IMR-90 (cell line): ENCODE measurements at regions not wholly inside any gene's neighbourhood (a gene's known extent, or its start where the extent isn't known, plus 50 kb on each side); places are given as distances from the start of the nearest gene placed in this dataset.

Source experiments
- ATAC-seq: fragments of 200-7000 bp; cut with Tn5 transposase; 2 replicates; pipeline ENCODE4 v1.9.1; 2020; ENCODE audit warnings: low read depth, mild to moderate bottlenecking, moderate library complexity
- BruUV-seq: library from RNA; stranded (reverse); fragments of 400-500 nt; replicated peaks from 2 replicates; lab custom pipeline; 2021; lab: Mats Ljungman, UMichigan
- CTCF ChIA-PET: fragments of 300-600 bp; formaldehyde crosslinking; extraction: SDS; loops from one replicate; lab custom pipeline; 2021; ENCODE audit warnings: antibody characterized with exemption; lab: Yijun Ruan, JAX
- POLR2A ChIA-PET: fragments of 300-600 bp; sonication (Branson Sonifier 250); formaldehyde crosslinking; loops from one replicate; lab custom pipeline; 2022; ENCODE audit warnings: antibody characterized with exemption; ENCODE audit not compliant: unreplicated experiment; lab: Charles Lee
- DNase-seq: peaks from one replicate; pipeline ENCODE4 v3.0.0; 2013
- H2AFZ ChIP-seq: replicated peaks from 2 replicates; pipeline ENCODE3; 2013; ENCODE audit warnings: low read length, mild to moderate bottlenecking; ENCODE audit not compliant: poor library complexity
- H2AK5ac ChIP-seq: 2 replicates; pipeline ENCODE4 v1.6.1; 2013; ENCODE audit warnings: low read depth, low read length, inconsistent platforms
- H2AK9ac ChIP-seq: replicated peaks from 2 replicates; pipeline ENCODE3; 2013; ENCODE audit warnings: mild to moderate bottlenecking, low read depth, low read length, moderate library complexity; ENCODE audit not compliant: poor library complexity
- H2BK120ac ChIP-seq: 2 replicates; pipeline ENCODE4 v1.6.1; 2013; ENCODE audit warnings: low read depth, low read length, inconsistent platforms
- H2BK15ac ChIP-seq: 3 replicates; pipeline ENCODE4 v1.6.1; 2013; ENCODE audit warnings: low read depth, low read length, inconsistent platforms
- H2BK20ac ChIP-seq: 2 replicates; pipeline ENCODE4 v1.6.1; 2013; ENCODE audit warnings: low read depth, mild to moderate bottlenecking, inconsistent platforms, low read length, moderate library complexity
- H2BK5ac ChIP-seq: 2 replicates; pipeline ENCODE4 v1.6.1; 2013; ENCODE audit warnings: mild to moderate bottlenecking, low read depth, low read length, inconsistent platforms; ENCODE audit not compliant: poor library complexity, severe bottlenecking
- H3K14ac ChIP-seq: replicated peaks from 2 replicates; pipeline ENCODE4 v1.6.1; 2013; ENCODE audit warnings: low read depth, low read length, inconsistent platforms
- H3K18ac ChIP-seq: 2 replicates; pipeline ENCODE4 v1.6.1; 2013; ENCODE audit warnings: low read depth, low read length, control low read depth
- H3K23ac ChIP-seq: 2 replicates; pipeline ENCODE4 v1.6.1; 2013; ENCODE audit warnings: low read depth, low read length, inconsistent platforms
- H3K27ac ChIP-seq: 2 replicates; pipeline ENCODE4 v1.5.1; 2013; ENCODE audit warnings: mild to moderate bottlenecking, control low read depth, low read length; ENCODE audit not compliant: insufficient read depth
- H3K27me3 ChIP-seq: 2 replicates; pipeline ENCODE4 v1.6.1; 2013; ENCODE audit warnings: low read length; ENCODE audit not compliant: control insufficient read depth, insufficient read depth
- H3K36me3 ChIP-seq: 2 replicates; pipeline ENCODE4 v1.6.1; 2013; ENCODE audit warnings: low read length, mixed read lengths; ENCODE audit not compliant: control insufficient read depth, insufficient read depth
- H3K4ac ChIP-seq: 2 replicates; pipeline ENCODE4 v1.6.1; 2013; ENCODE audit warnings: low read depth, low read length, inconsistent platforms
- H3K4me1 ChIP-seq: 2 replicates; pipeline ENCODE4 v1.6.1; 2013; ENCODE audit warnings: low read length, mixed read lengths; ENCODE audit not compliant: control insufficient read depth, insufficient read depth
- H3K4me2 ChIP-seq: 2 replicates; pipeline ENCODE4 v1.6.1; 2013; ENCODE audit warnings: low read depth, mild to moderate bottlenecking, control low read depth, low read length, moderate library complexity
- H3K4me3 ChIP-seq: 2 replicates; pipeline ENCODE4 v1.5.1; 2013; ENCODE audit warnings: low read depth, mild to moderate bottlenecking, control low read depth, low read length, moderate library complexity; ENCODE audit not compliant: insufficient read depth
- H3K56ac ChIP-seq: 2 replicates; pipeline ENCODE4 v1.6.1; 2013; ENCODE audit warnings: low read length, inconsistent platforms; ENCODE audit not compliant: insufficient read depth; ENCODE audit errors: extremely low read depth
- H3K79me1 ChIP-seq, 2 experiments: 2 replicates each; pipeline ENCODE4 v1.6.1; 2013; ENCODE audit warnings: low read length in 2 of 2, inconsistent platforms in 1 of 2, low read depth in 1 of 2
- H3K9ac ChIP-seq: 2 replicates; pipeline ENCODE4 v1.6.1; 2013; ENCODE audit warnings: low read depth, low read length, control low read depth
- H3K9me1 ChIP-seq: 2 replicates; pipeline ENCODE4 v1.6.1; 2013; ENCODE audit warnings: low read length, inconsistent platforms; ENCODE audit not compliant: insufficient read depth
- H3K9me3 ChIP-seq: 2 replicates; pipeline ENCODE4 v1.6.1; 2013; ENCODE audit warnings: low read length; ENCODE audit not compliant: control insufficient read depth, insufficient read depth
- H4K20me1 ChIP-seq: 2 replicates; pipeline ENCODE4 v1.6.1; 2013; ENCODE audit warnings: low read length, inconsistent platforms; ENCODE audit not compliant: insufficient read depth
- H4K5ac ChIP-seq: 2 replicates; pipeline ENCODE4 v1.6.1; 2013; ENCODE audit warnings: mild to moderate bottlenecking, low read depth, low read length, control low read depth
- H4K8ac ChIP-seq, 2 experiments: 2 replicates each; pipeline ENCODE4 v1.6.1; 2013; ENCODE audit warnings: low read depth in 2 of 2, low read length in 2 of 2, control low read depth in 1 of 2, inconsistent platforms in 1 of 2
- H4K91ac ChIP-seq: 2 replicates; pipeline ENCODE4 v1.6.1; 2013; ENCODE audit warnings: low read depth, low read length, inconsistent platforms; ENCODE audit not compliant: insufficient read depth
- BHLHE40 ChIP-seq: fragments of 150-350 bp; IDR thresholded peaks from 2 replicates; pipeline ENCODE4 v1.6.1; 2016; ENCODE audit warnings: mild to moderate bottlenecking, low read depth, low read length
- CEBPB ChIP-seq: IDR thresholded peaks from 2 replicates; pipeline ENCODE4 v1.6.1; 2012; ENCODE audit warnings: low read depth, low read length, improper control_type of control experiment
- CHD1 ChIP-seq: IDR thresholded peaks from 2 replicates; pipeline ENCODE4 v1.6.1; 2012; ENCODE audit warnings: low read depth, low read length, improper control_type of control experiment
- FOS ChIP-seq: fragments of 150-350 bp; IDR thresholded peaks from 2 replicates; pipeline ENCODE4 v1.6.1; 2016; ENCODE audit warnings: low read depth, low read length
- MAFK ChIP-seq: IDR thresholded peaks from 2 replicates; pipeline ENCODE4 v1.6.1; 2012; ENCODE audit warnings: low read depth, low read length, improper control_type of control experiment
- MAZ ChIP-seq: IDR thresholded peaks from 2 replicates; pipeline ENCODE4 v1.6.1; 2012; ENCODE audit warnings: low read depth, mild to moderate bottlenecking, low read length, improper control_type of control experiment, moderate library complexity, borderline replicate concordance
- MXI1 ChIP-seq: IDR thresholded peaks from 2 replicates; pipeline ENCODE4 v1.6.1; 2012; ENCODE audit warnings: low read depth, mild to moderate bottlenecking, low read length, moderate library complexity, borderline replicate concordance
- NFE2L2 ChIP-seq: fragments of 150-350 bp; IDR thresholded peaks from 2 replicates; pipeline ENCODE4 v1.6.1; 2016; ENCODE audit warnings: low read depth, mild to moderate bottlenecking, low read length
- POLR2A ChIP-seq: IDR thresholded peaks from 2 replicates; pipeline ENCODE4 v1.6.1; 2012; ENCODE audit warnings: mild to moderate bottlenecking, low read depth, low read length
- RAD21 ChIP-seq: IDR thresholded peaks from 2 replicates; pipeline ENCODE4 v1.6.1; 2012; ENCODE audit warnings: low read length, improper control_type of control experiment
- RCOR1 ChIP-seq: IDR thresholded peaks from 2 replicates; pipeline ENCODE4 v1.6.1; 2012; ENCODE audit warnings: mild to moderate bottlenecking, low read length, improper control_type of control experiment; ENCODE audit not compliant: insufficient replicate concordance
- RFX5 ChIP-seq: IDR thresholded peaks from 2 replicates; pipeline ENCODE4 v1.8.0; 2012; ENCODE audit warnings: low read depth, mild to moderate bottlenecking, low read length, moderate library complexity
- SMC3 ChIP-seq: fragments of 150-350 bp; IDR thresholded peaks from 2 replicates; pipeline ENCODE4 v1.6.1; 2016; ENCODE audit warnings: low read depth, mild to moderate bottlenecking, antibody characterized with exemption, low read length, moderate library complexity
- WGBS, 2 experiments: methylation state at CpG; one replicate each; pipeline versions ENCODE4 v1.1.5 to v1.1.7; 2013; ENCODE audit warnings: missing lambda C conversion rate in 2 of 2; ENCODE audit not compliant: insufficient read length in 1 of 2; ENCODE audit errors: extremely low coverage in 2 of 2; 5-methylcytosine and 5-hydroxymethylcytosine counted together
- dilution Hi-C: fragments of 300-500 bp; cut with HindIII; formaldehyde crosslinking; loops from one replicate; pipeline ENCODE4 v1.14.3; 2018; ENCODE audit warnings: low sequenced_read_pairs; ENCODE audit not compliant: unreplicated experiment
- in situ Hi-C: fragments of 300-500 bp; cut with MboI; formaldehyde crosslinking; loops from 3 replicates; pipeline ENCODE4 v1.14.3; 2019; ENCODE audit warnings: low sequenced_read_pairs, inconsistent platforms, mixed read lengths
- intact Hi-C: fragments of 100-400 bp; cut with micrococcal nuclease; formaldehyde crosslinking; loops from 2 replicates; pipeline ENCODE4 v1.10.0; 2022
- TF ChIP-seq, protein P1 (sequence below): conservative IDR thresholded peaks from 2 replicates; pipeline ENCODE4 v1.5.1; 2012; ENCODE audit warnings: mild to moderate bottlenecking, low read depth, low read length, improper control_type of control experiment
- TF ChIP-seq, protein P2 (sequence below): fragments of 150-350 bp; IDR thresholded peaks from 2 replicates; pipeline ENCODE4 v1.6.1; 2017; ENCODE audit warnings: mild to moderate bottlenecking, antibody characterized with exemption, low read length, low read depth
- TF ChIP-seq, protein P3 (sequence below): fragments of 150-350 bp; IDR thresholded peaks from 2 replicates; pipeline ENCODE4 v1.6.1; 2016; ENCODE audit warnings: low read depth, mild to moderate bottlenecking, low read length, moderate library complexity, borderline replicate concordance

- BruUV-seq = no TSS peak
- Histone ChIP-seq H3K4ac (no peak overlapping the region), H4K8ac (no peak overlapping the region), H2AK5ac (no peak overlapping the region), H4K20me1 (no peaks in the 10 kb centered on the region), H4K91ac (no peak overlapping the region), H3K79me1 (no peaks in the 10 kb centered on the region), H3K27ac (no peak overlapping the region), H3K18ac (no peak overlapping the region), H3K9me1 (no peaks in the 10 kb centered on the region), H2BK20ac (no peak overlapping the region), H3K27me3 (no peaks in the 10 kb centered on the region; the same call in 1 of the 2 replicates), H3K9ac (no peak overlapping the region), H3K4me1 (no peaks in the 10 kb centered on the region), H2BK15ac (no peak overlapping the region), H3K14ac (no peak overlapping the region), H3K56ac (no peak overlapping the region), H3K36me3 (no peaks in the 10 kb centered on the region), H3K4me3 (no peak overlapping the region), H2AFZ (no peak overlapping the region), H4K5ac (no peak overlapping the region), H2AK9ac (no peak overlapping the region), H3K9me3 (no peaks in the 10 kb centered on the region), H3K23ac (no peak overlapping the region), H3K4me2 (no peak overlapping the region), H2BK5ac (no peak overlapping the region), H2BK120ac (no peak overlapping the region)
- ChIA-PET POLR2A (no interaction called here), CTCF (interaction anchor here (0.6 kb wide), 1 partner anchor 1128 kb away, joined by 4 read pairs; no protein-coding TSS in a partner anchor)
- WGBS, 2 experiments = 72% methylated on average over 6 of the region's 7 CpGs; no CpG with 5 or more reads in 1 of the 2 experiments
- dilution Hi-C loops (no loop called here), in situ Hi-C loops (no loop called here), intact Hi-C loops (no loop called here)
- DNase-seq = no peak
- TF ChIP-seq RFX5 (no peak), MAZ (no peak), SMC3 (no peak), RCOR1 (no peak), MXI1 (no peak), CEBPB (no peak), BHLHE40 (no peak), MAFK (no peak), FOS (no peak), RAD21 (no peak), NFE2L2 (no peak), POLR2A (no peak), CHD1 (no peak)
- TF ChIP-seq, protein P1, sequence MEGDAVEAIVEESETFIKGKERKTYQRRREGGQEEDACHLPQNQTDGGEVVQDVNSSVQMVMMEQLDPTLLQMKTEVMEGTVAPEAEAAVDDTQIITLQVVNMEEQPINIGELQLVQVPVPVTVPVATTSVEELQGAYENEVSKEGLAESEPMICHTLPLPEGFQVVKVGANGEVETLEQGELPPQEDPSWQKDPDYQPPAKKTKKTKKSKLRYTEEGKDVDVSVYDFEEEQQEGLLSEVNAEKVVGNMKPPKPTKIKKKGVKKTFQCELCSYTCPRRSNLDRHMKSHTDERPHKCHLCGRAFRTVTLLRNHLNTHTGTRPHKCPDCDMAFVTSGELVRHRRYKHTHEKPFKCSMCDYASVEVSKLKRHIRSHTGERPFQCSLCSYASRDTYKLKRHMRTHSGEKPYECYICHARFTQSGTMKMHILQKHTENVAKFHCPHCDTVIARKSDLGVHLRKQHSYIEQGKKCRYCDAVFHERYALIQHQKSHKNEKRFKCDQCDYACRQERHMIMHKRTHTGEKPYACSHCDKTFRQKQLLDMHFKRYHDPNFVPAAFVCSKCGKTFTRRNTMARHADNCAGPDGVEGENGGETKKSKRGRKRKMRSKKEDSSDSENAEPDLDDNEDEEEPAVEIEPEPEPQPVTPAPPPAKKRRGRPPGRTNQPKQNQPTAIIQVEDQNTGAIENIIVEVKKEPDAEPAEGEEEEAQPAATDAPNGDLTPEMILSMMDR = no peak
- TF ChIP-seq, protein P2, sequence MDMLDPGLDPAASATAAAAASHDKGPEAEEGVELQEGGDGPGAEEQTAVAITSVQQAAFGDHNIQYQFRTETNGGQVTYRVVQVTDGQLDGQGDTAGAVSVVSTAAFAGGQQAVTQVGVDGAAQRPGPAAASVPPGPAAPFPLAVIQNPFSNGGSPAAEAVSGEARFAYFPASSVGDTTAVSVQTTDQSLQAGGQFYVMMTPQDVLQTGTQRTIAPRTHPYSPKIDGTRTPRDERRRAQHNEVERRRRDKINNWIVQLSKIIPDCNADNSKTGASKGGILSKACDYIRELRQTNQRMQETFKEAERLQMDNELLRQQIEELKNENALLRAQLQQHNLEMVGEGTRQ = no peak
- TF ChIP-seq, protein P3, sequence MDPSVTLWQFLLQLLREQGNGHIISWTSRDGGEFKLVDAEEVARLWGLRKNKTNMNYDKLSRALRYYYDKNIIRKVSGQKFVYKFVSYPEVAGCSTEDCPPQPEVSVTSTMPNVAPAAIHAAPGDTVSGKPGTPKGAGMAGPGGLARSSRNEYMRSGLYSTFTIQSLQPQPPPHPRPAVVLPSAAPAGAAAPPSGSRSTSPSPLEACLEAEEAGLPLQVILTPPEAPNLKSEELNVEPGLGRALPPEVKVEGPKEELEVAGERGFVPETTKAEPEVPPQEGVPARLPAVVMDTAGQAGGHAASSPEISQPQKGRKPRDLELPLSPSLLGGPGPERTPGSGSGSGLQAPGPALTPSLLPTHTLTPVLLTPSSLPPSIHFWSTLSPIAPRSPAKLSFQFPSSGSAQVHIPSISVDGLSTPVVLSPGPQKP = no peak
- no peak for ATAC-seq
Measured at GRCh38 chr2:6163932-6164331, 471.7 kb downstream of the SOX11 start.
